Stimulated activated CD8-positive, alpha-beta memory T cell treated with anti-CD3 and anti-CD28 coated beads, Interleukin-12 subunit alpha, Interleukin-12 subunit beta, amount 100 ng/mL, for 1 hour (primary cell): ENCODE measurements at regions not wholly inside any gene's neighbourhood (a gene's known extent, or its start where the extent isn't known, plus 50 kb on each side); places are given as distances from the start of the nearest gene placed in this dataset.

Experiments
- DNase-seq: peaks from one replicate; pipeline ENCODE4 v3.0.0-alpha.2; 2020; ENCODE audit warnings: low read depth

- no peak for DNase-seq
Measured at GRCh38 chr10:8485032-8485431, 430.5 kb downstream of the GATA3 start.

- no peak for DNase-seq
Measured at GRCh38 chr10:8487346-8487745, 432.9 kb downstream of the GATA3 start.

- DNase-seq = no peak
Measured at GRCh38 chr10:8489232-8489631, 434.7 kb downstream of the GATA3 start.

GRCh38 chr10:8489823-8490222 is 435.3 kb downstream of the GATA3 start:
- DNase-seq = no peak

GRCh38 chr10:8498290-8498689 is 443.8 kb downstream of the GATA3 start:
- no peak for DNase-seq

GRCh38 chr10:8498881-8499280 is 444.4 kb downstream of the GATA3 start:
- DNase-seq = no peak

GRCh38 chr10:8499312-8499711 is 444.8 kb downstream of the GATA3 start:
- DNase-seq = no peak

GRCh38 chr10:8499752-8500390 is 445.4 kb downstream of the GATA3 start:
- DNase-seq = no peak

GRCh38 chr10:8502573-8502972 is 448.1 kb downstream of the GATA3 start:
- DNase-seq = no peak

GRCh38 chr10:8504499-8504898 is 450.0 kb downstream of the GATA3 start:
- DNase-seq = no peak

- no peak for DNase-seq
Measured at GRCh38 chr10:8507156-8507555, 452.7 kb downstream of the GATA3 start.

- DNase-seq = no peak
Measured at GRCh38 chr10:8508882-8509281, 454.4 kb downstream of the GATA3 start.

- DNase-seq = no peak
Measured at GRCh38 chr10:8510471-8510870, 456.0 kb downstream of the GATA3 start.

GRCh38 chr10:8511026-8511425 is 456.5 kb downstream of the GATA3 start:
- DNase-seq = no peak

- DNase-seq = no peak
Measured at GRCh38 chr10:8513155-8514147, 459.0 kb downstream of the GATA3 start.

GRCh38 chr10:8520382-8520781 is 465.9 kb downstream of the GATA3 start:
- no peak for DNase-seq

GRCh38 chr10:8527773-8528172 is 473.3 kb downstream of the GATA3 start:
- no peak for DNase-seq

GRCh38 chr10:8531116-8531515 is 476.6 kb downstream of the GATA3 start:
- no peak for DNase-seq

- no peak for DNase-seq
Measured at GRCh38 chr10:8532647-8533046, 478.2 kb downstream of the GATA3 start.

- DNase-seq = no peak
Measured at GRCh38 chr10:8533462-8533861, 479.0 kb downstream of the GATA3 start.

GRCh38 chr10:8534096-8534495 is 479.6 kb downstream of the GATA3 start:
- no peak for DNase-seq

GRCh38 chr10:8534891-8535290 is 480.4 kb downstream of the GATA3 start:
- no peak for DNase-seq

GRCh38 chr10:8539056-8539455 is 484.6 kb downstream of the GATA3 start:
- DNase-seq = no peak
